Hepatocyte (in vitro differentiated cells): ENCODE measurements at regions not wholly inside any gene's neighbourhood (a gene's known extent, or its start where the extent isn't known, plus 50 kb on each side); places are given as distances from the start of the nearest gene placed in this dataset.

Experiments used
- CTCF ChIP-seq: fragments of 200-600 bp; sonication (generic); IDR thresholded peaks from 2 replicates; pipeline ENCODE4 v1.5.1; 2016; ENCODE audit warnings: antibody characterized with exemption, mild to moderate bottlenecking; ENCODE audit not compliant: poor library complexity
- EZH2 ChIP-seq: fragments of 200-600 bp; sonication (generic); IDR thresholded peaks from 2 replicates; pipeline ENCODE4 v1.6.1; 2016; ENCODE audit warnings: antibody characterized with exemption, mild to moderate bottlenecking, borderline replicate concordance

GRCh38 chr7:124106575-124106974 lies 73.7 kb upstream of the TMEM229A start:
- TF ChIP-seq CTCF (no peak), EZH2 (no peak)
